GM12873 (cell line): ENCODE measurements at regions not wholly inside any gene's neighbourhood (a gene's known extent, or its start where the extent isn't known, plus 50 kb on each side); places are given as distances from the start of the nearest gene placed in this dataset.

Experiments used
- TF ChIP-seq, protein P1 (sequence below): IDR thresholded peaks from 2 replicates; pipeline ENCODE4 v1.5.1; 2012; ENCODE audit warnings: low read depth, mild to moderate bottlenecking, moderate library complexity, low read length, control low read depth; ENCODE audit not compliant: insufficient read depth; ENCODE audit errors: missing control alignments

DNA sequence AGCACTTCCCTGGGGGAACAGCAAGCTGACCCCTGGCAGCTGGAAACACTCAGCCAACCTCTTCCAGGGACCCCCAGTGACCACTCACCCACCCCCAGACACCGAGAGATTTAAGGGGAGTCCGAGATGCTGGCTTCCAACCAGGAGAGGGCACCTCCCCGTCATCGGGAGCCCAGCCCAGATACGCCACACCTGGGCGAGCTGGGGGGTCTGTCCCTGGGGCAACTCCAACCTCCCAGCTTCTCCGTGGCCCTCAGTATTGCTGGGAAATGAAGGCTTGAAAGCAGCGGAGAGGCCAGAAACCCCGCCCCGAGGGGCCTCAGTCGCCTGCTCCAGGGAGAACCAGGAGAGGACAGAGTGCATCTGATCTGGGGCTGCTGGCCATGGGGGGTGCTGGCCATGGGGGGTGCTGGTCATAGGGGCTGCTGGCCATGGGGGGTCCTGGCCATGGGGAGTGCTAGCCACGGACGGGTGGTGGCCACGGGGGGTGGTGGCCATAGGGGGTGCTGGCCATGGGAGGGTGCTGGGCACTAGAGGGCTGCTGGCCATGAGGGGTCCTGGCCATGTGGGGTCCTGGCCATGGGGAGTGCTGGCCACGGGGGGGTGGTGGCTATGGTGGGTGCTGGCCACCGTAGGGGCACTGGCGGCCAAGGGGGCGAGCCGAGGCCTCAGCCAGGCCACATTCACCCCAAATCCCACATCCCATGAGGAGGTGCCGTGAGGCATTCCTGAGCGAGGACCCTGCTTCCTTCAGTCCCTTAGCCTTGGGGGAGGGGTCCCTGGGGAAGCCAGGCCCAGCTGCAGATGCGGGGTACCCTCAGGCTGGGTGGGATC is 61.5 kb upstream of the TTC34 start:
- TF ChIP-seq, protein P1, sequence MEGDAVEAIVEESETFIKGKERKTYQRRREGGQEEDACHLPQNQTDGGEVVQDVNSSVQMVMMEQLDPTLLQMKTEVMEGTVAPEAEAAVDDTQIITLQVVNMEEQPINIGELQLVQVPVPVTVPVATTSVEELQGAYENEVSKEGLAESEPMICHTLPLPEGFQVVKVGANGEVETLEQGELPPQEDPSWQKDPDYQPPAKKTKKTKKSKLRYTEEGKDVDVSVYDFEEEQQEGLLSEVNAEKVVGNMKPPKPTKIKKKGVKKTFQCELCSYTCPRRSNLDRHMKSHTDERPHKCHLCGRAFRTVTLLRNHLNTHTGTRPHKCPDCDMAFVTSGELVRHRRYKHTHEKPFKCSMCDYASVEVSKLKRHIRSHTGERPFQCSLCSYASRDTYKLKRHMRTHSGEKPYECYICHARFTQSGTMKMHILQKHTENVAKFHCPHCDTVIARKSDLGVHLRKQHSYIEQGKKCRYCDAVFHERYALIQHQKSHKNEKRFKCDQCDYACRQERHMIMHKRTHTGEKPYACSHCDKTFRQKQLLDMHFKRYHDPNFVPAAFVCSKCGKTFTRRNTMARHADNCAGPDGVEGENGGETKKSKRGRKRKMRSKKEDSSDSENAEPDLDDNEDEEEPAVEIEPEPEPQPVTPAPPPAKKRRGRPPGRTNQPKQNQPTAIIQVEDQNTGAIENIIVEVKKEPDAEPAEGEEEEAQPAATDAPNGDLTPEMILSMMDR, result no peak

GRCh38 chr1:2863648-2863963 is 62.1 kb upstream of the TTC34 start:
- TF ChIP-seq, protein P1, result no peak

GRCh38 chr1:2864203-2864905 is 62.9 kb upstream of the TTC34 start:
- TF ChIP-seq, protein P1, result no peak

GRCh38 chr1:2865000-2865399 is 63.5 kb upstream of the TTC34 start:
- TF ChIP-seq, protein P1, result no peak

DNA sequence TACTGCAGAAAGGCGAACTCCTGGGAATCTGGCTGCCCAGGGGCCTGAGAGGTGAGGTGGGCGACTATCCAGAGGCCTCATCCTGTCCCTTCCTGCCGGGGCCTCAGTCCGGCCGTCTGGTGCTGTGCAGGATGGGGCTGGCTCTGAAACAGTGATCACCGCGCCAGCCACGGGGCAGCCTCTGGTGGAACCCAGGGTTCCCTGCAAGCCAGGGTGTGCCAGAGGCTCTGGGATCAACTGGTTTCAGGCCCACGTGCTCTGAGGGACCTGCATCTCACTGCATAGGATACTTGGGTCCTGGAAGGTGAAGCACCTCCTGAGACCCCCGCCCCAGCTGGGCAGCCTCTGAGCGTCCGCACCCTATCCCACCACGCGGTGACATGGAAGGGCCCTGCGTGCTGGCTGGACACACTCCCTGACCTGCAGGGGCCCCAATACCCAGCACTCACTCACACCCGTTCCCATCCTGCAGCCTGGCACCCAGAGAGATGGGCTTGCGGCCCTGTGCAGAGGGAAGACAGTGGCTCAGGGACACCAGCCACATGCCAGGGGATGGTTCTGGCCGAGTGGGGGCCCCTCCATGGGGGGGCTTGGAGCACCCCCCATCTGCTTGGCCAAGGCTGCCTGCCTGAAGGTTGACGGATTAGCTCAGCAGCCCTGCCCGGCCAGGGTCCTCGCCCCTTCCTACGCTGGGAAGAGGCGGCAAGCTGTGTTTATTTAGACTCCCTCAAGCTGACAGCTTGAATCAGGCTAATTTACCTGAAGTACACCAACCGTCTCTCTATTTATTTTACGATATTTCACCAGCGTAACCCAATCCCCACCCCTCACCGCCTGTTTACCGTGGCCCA is 64.3 kb upstream of the TTC34 start:
- TF ChIP-seq, protein P1, result no peak

DNA sequence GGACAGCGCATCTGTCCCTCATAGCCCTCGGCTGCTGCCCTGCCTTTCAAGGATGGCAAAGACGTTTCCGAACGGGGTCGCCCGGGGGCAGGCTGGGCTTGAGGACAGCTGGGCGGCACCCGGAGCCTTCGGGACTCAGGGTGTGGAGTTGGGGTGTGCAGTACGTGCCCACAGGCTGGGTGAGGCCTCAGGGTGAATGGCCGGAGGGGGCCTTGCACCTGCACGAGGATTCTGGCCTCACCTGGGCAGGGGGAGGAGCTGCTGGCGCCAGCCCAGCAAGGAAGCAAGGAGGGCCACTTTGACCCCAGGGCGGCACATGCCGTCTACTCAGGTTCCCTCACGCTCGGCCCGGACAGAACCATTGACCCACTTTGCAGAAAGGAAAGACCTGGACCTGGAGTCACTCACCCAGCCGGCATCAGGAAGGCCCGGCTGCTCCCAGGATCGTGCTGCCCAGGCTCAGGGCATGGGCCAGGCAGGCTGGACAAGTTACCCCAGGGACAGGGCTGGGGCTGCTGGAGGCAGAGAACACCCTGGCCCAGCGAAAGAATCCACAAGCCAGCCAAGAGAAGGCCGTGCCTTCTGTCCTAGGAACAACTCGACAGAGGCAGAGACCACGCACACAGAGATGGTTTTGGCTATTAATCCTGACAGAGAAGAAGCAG is 65.1 kb upstream of the TTC34 start:
- TF ChIP-seq, protein P1, result no peak

DNA sequence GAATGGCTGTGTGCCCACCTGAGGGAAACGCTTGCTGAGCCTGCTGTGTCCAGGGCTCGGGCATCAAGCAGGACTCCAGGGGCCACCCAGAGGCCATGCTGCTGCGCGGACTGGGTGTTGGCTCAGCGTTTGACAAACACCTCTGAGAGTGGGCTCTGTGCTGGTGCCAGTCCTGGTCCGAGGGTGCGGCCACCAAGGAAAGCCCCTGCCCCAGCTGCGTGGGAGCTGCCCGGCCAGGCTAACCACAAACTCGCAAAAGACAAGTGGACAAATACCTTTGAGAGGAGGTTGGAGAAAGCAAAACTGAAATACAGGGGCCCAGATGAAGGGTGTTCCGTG is 65.6 kb upstream of the TTC34 start:
- TF ChIP-seq, protein P1, result no peak
